Stomach (tissue), 8 donors: ENCODE measurements at regions not wholly inside any gene's neighbourhood (a gene's known extent, or its start where the extent isn't known, plus 50 kb on each side); places are given as distances from the start of the nearest gene placed in this dataset.

Source experiments
- DNase-seq, 2 donors: peaks; one replicate each; pipeline versions ENCODE4 v3.0.0 to v3.0.0-alpha.2; 2013 to 2019
- H3K27ac ChIP-seq, 5 donors: fragments of 200-600 bp in 4 of 5; sonication (generic) in 4 of 5; one replicate each; pipeline ENCODE4 v1.5.1; 2013 to 2019; ENCODE audit warnings: mild to moderate bottlenecking in 1 of 5, moderate library complexity in 1 of 5
- H3K27me3 ChIP-seq, 3 donors: fragments of 200-600 bp; sonication (generic); one replicate each; pipeline ENCODE4 v1.5.1; 2017 to 2019; ENCODE audit warnings: mixed run types in 1 of 3
- H3K36me3 ChIP-seq, 4 donors: fragments of 200-600 bp; sonication (generic); 1 replicate in 3 of 4; 2 replicates in 1 of 4; pipeline ENCODE4 v1.5.1; 2016 to 2019
- H3K4me1 ChIP-seq, 4 donors: fragments of 200-600 bp; sonication (generic); one replicate each; pipeline ENCODE4 v1.5.1; 2016 to 2019
- H3K4me3 ChIP-seq, 4 donors: fragments of 200-600 bp; sonication (generic) in 3 of 4; one replicate each; pipeline ENCODE4 v1.5.1; 2016 to 2019; ENCODE audit warnings: mild to moderate bottlenecking in 1 of 4
- H3K9me3 ChIP-seq, 4 donors: fragments of 200-600 bp; sonication (generic); one replicate each; pipeline ENCODE4 v1.5.1; 2016 to 2019
- EP300 ChIP-seq: sonication (generic); formaldehyde crosslinking; IDR thresholded peaks from one replicate; pipeline ENCODE4 v1.6.1; 2017; ENCODE audit warnings: antibody characterized with exemption
- POLR2A ChIP-seq, 4 donors: fragments of 450-650 bp; IDR thresholded peaks; one replicate each; pipeline ENCODE4 v1.6.1; 2016; ENCODE audit warnings: antibody characterized with exemption in 4 of 4, control low read depth in 2 of 4, mild to moderate bottlenecking in 1 of 4, moderate library complexity in 1 of 4
- POLR2AphosphoS5 ChIP-seq, 3 donors: sonication (generic); formaldehyde crosslinking; IDR thresholded peaks; one replicate each; pipeline ENCODE4 v1.6.1; 2016; ENCODE audit warnings: antibody characterized with exemption in 3 of 3
- WGBS, 5 donors: extraction: QIAGEN DNeasy Blood & Tissue Kit in 3 of 5; methylation state at CpG; one replicate each; pipeline versions ENCODE4 v1.1.5 to v1.1.7; 2013 to 2018; 5-methylcytosine and 5-hydroxymethylcytosine counted together
- intact Hi-C: fragments of 100-400 bp; cut with DNase I; formaldehyde crosslinking; loops from one replicate; pipeline ENCODE4 v1.15.1; 2023; ENCODE audit warnings: low total_unique reads
- TF ChIP-seq, protein P1 (sequence below), 7 experiments: fragments of 450-650 bp in 4 of 7; fragments of 200-600 bp in 3 of 7; sonication (generic) in 3 of 7; IDR thresholded peaks; one replicate each; pipeline ENCODE4 v1.5.1; 2016 to 2019; ENCODE audit warnings: antibody characterized with exemption in 7 of 7, control low read depth in 2 of 7, mild to moderate bottlenecking in 1 of 7
- donor health status: healthy with polysubstance abuse.
- donor health status: Bipolar disorder and iron deficiency.
- donor health status: healthy.

DNA sequence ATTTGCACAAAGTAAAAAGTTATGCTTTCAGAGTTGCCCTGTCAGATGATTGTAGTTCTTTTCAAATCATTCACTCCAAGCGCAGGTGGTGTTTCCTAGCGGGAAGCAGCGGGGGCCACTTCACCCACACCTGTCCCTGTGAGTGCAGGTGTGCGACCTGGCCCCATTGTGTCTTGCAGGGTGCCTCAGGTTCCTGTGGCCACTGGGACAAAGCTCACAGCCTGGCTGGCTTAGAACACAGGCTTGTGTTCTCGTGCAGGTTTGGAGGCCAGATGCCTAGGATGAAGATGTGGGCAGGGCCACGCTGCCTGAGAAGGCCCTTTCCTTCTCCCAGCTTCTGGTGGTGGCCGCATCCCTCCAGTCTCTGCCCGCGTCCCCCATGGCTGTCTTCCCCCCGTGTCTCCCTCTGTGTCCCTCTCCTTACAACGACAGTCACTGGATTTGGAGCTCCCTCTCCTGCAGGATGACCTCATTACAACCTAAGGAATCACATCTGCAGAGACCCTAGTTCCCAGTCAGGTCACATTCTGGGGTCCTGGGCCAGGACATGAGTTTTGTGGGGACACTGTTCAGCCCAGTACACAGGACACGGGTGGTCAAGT is 90.5 kb downstream of the NPIPB11 start:
- DNase-seq = no peak
- TF ChIP-seq POLR2AphosphoS5 (IDR thresholded peaks at IDR 0.05) (no peak), EP300 (no peak), POLR2A (IDR thresholded peaks at IDR 0.05) (no peak)
- TF ChIP-seq, protein P1, sequence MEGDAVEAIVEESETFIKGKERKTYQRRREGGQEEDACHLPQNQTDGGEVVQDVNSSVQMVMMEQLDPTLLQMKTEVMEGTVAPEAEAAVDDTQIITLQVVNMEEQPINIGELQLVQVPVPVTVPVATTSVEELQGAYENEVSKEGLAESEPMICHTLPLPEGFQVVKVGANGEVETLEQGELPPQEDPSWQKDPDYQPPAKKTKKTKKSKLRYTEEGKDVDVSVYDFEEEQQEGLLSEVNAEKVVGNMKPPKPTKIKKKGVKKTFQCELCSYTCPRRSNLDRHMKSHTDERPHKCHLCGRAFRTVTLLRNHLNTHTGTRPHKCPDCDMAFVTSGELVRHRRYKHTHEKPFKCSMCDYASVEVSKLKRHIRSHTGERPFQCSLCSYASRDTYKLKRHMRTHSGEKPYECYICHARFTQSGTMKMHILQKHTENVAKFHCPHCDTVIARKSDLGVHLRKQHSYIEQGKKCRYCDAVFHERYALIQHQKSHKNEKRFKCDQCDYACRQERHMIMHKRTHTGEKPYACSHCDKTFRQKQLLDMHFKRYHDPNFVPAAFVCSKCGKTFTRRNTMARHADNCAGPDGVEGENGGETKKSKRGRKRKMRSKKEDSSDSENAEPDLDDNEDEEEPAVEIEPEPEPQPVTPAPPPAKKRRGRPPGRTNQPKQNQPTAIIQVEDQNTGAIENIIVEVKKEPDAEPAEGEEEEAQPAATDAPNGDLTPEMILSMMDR (IDR thresholded peaks at IDR 0.05) = no peak

DNA sequence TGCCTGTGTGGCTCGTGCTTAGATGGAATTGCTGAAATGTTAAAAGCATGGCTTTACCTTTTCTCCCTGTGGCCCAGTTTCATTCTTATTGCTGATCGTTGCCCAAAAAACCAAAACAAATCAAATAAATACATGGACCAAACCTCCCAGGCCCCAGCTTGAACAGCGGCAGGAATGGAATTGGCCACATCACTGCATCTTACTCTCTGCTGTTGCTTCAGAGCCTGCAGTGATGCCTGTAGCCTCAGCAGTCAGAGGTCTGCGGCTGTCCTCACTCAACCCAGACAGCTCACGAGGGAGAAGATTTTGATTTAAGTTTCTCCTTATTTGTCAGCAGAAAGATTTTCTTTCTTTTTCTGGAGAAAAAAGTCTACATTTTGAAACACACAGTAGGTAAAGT is 91.5 kb downstream of the NPIPB11 start:
- TF ChIP-seq POLR2AphosphoS5 (IDR thresholded peaks at IDR 0.05) (no peak), POLR2A (IDR thresholded peaks at IDR 0.05) (no peak), EP300 (no peak)
- TF ChIP-seq, protein P1 (IDR thresholded peaks at IDR 0.05) = no peak
- H3K27me3 ChIP-seq = no peaks in the 10 kb centered on the region
- H3K27ac ChIP-seq = no peak overlapping the region
- intact Hi-C loops = no loop called here
- DNase-seq = no peak
- peaks cover 0 to 11% (median 6%) of the 10 kb centered on the region in 4 donors for H3K36me3 ChIP-seq
- no peak overlapping the region for H3K4me3 ChIP-seq
- H3K4me1 ChIP-seq = peaks cover 12 to 33% (median 25%) of the 10 kb centered on the region in 4 donors
- no peaks in the 10 kb centered on the region for H3K9me3 ChIP-seq
- WGBS, 5 donors = 78 to 90% (median 89%) methylated on average over 5 of the region's 5 CpGs

More for the DNA sequence above, 90.5 kb downstream of the NPIPB11 start:
- Histone ChIP-seq H3K9me3 (no peaks in the 10 kb centered on the region), H3K27me3 (no peaks in the 10 kb centered on the region), H3K36me3 (peaks cover 0 to 13% (median 8%) of the 10 kb centered on the region in 4 donors), H3K4me3 (no peak overlapping the region), H3K4me1 (peaks cover 6 to 23% (median 16%) of the 10 kb centered on the region in 4 donors), H3K27ac (no peak overlapping the region)
- intact Hi-C loops = no loop called here
- 68 to 79% (median 70%) methylated on average over 10 to 12 of the region's 12 CpGs for WGBS, 5 donors

DNA sequence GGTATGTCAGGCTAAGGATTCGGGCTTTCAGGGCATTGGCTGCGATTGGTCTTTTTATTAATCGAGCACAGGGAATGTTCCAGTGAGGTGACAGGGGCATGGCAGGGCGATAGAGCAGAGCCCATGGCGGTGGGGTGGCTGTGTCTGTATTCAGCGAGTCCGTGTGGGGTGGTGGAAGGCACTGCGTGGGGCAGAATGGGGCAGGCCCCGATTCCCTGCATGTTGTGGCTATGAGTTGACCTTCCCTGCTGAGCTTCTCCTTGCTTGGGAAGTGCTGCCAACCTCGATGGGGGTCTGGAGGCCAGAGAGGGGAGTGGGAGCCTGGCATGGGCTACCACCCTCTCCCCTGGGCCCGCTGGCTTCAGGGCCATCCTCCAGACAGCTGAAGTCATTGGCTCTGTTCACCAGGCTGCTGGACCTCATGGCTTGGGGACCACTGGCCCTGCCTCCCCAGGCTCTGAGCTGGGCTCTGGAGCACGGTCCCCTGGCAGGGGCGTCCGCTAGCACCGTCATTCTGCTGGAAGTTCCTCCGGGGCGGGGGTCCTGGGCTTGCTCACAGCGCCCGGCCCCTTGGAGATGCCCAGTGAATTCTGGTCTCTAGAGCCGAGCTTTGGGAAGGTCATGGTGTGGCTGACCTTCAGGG is 92.1 kb downstream of the NPIPB11 start:
- WGBS, 5 donors = 90 to 96% (median 93%) methylated on average over 5 to 20 of the region's 20 CpGs
- no peak for DNase-seq
- Histone ChIP-seq H3K4me3 (no peak overlapping the region), H3K36me3 (peaks cover 0 to 11% (median 6%) of the 10 kb centered on the region in 4 donors), H3K27ac (no peak overlapping the region), H3K9me3 (no peaks in the 10 kb centered on the region), H3K27me3 (no peaks in the 10 kb centered on the region), H3K4me1 (peaks cover 12 to 39% (median 28%) of the 10 kb centered on the region in 4 donors)
- intact Hi-C loops = no loop called here
- TF ChIP-seq, protein P1 (IDR thresholded peaks at IDR 0.05) = no peak
- TF ChIP-seq POLR2A (IDR thresholded peaks at IDR 0.05) = no peak
- no peak for TF ChIP-seq POLR2AphosphoS5 (IDR thresholded peaks at IDR 0.05)
- no peak for TF ChIP-seq EP300

DNA sequence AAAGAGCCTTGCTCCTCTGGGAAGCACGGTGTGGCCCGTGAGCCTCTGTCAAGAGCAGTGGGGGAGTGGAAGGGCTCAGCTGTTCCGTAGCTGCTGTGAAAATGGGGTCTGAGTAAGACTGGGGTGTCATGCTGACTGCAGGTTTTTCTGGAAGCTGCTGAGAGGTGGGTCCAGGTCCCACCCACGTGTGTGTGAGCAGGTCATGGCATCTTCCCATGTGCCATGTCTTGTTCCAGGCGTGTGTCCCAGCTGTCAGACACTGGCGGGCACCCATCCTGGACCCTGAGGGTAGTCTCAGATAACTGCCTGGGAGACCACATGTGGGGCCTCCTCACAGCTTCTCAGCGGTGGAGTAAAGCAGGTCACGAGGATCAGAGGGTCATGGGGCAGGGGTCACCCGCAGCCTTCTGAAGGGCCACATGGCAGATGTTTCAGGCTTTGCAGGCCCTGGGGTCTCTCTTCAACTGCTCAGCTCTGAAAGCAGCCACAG is 92.9 kb downstream of the NPIPB11 start:
- 89 to 91% (median 91%) methylated on average over 8 to 9 of the region's 9 CpGs for WGBS, 5 donors
- no peak overlapping the region for H3K4me3 ChIP-seq
- peaks cover 13 to 41% (median 32%) of the 10 kb centered on the region in 4 donors for H3K4me1 ChIP-seq
- no peaks in the 10 kb centered on the region for H3K27me3 ChIP-seq
- no peak for DNase-seq
- TF ChIP-seq, protein P1 (IDR thresholded peaks at IDR 0.05) = no peak
- TF ChIP-seq POLR2A (IDR thresholded peaks at IDR 0.05) (no peak), EP300 (no peak), POLR2AphosphoS5 (IDR thresholded peaks at IDR 0.05) (no peak)
- peaks cover 0 to 11% (median 6%) of the 10 kb centered on the region in 4 donors for H3K36me3 ChIP-seq
- H3K27ac ChIP-seq = no peak overlapping the region
- intact Hi-C loops = no loop called here
- no peaks in the 10 kb centered on the region for H3K9me3 ChIP-seq
